ENCODE measurements at regions not wholly inside any gene's neighbourhood (a gene's known extent, or its start where the extent isn't known, plus 50 kb on each side); places are given as distances from the start of the nearest gene placed in this dataset.

DNA sequence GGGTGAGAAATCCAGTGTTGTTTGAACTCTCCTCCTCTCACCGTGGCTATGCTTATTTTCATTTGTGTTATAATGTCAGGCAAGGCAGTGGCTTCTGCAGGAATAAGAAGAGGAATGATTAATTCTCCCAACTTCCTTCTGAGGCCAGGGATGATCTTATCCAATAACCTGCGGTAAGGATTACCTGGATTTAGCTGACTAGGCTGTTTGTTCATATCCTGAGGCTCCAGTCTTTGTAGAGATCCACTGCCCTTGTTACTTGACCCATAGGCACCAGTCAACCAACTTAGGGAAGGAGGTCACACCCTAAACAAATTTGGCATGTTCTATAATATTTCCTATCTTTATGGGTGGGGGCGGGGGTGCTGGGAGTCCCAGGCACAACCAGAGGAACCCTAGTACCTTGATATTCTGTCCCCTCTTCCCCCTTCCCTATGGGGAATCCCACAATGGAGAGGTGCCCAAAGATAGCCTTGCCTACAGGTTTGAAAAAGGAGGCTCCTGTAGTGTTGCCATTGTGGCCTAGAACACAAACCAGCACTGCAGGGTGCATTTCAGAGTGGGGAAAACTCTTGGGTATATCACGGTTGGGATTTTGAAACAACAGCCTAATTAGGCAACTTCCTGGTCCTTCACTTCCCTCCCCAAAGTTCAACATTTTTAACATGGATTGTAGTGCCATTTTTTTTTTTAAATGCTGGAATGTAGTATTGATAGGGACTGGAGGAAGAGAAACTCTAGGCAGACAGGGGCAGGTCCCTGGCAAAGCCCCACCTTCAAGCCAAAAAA, 977.5 kb upstream of the SPRY2 start:
- intact Hi-C loops (cut with micrococcal nuclease): no loop called here
- Mint-ChIP-seq H3K4me1 (no peaks in the 10 kb centered on the region), H3K36me3 (no peaks in the 10 kb centered on the region), H3K4me3 (no peak overlapping the region), H3K27me3 (no peaks in the 10 kb centered on the region), H3K9me3 (peaks cover 0 to 13% (median 7%) of the 10 kb centered on the region in 8 donors), H3K27ac (no peak overlapping the region)
- H3K9me3 ChIP-seq (ENCODE audit: control insufficient read depth in 1 of 2, low read length in 2 of 2): no peaks in the 10 kb centered on the region
- ChIA-PET POLR2A (ENCODE audit: partially characterized antibody) (no interaction called here), CTCF (ENCODE audit: partially characterized antibody) (no interaction called here)
- H3K36me3 ChIP-seq (ENCODE audit: insufficient read depth, low read length): no peaks in the 10 kb centered on the region
- H3K4me1 ChIP-seq (ENCODE audit: insufficient read depth, low read length): no peaks in the 10 kb centered on the region
- no peak overlapping the region for H3K27ac ChIP-seq (ENCODE audit: low read depth, low read length)
- H3K4me3 ChIP-seq (ENCODE audit: low read length in 2 of 2): no peak overlapping the region
- no peak for DNase-seq
- no peaks in the 10 kb centered on the region for H3K27me3 ChIP-seq (ENCODE audit: insufficient read depth, low read length)

DNA sequence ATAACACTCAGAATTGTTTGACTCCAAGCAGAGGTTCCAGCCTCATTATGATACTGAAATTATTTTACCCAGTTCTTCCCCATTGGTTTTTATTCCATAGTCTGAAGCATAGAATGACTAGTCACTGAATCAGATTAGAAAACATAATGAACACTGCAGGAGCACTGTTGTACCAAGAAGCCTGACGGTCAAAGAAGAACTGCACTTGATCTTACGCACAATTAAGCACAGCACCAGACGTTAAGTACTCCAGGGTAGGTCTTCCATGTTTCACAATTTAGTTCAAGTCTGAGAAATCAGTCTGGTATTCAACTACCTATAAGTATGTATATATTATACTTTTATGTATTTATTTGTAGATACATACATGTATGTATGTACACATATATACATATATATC, 973.5 kb upstream of the SPRY2 start:
- H3K4me1 Mint-ChIP-seq: no peaks in the 10 kb centered on the region
- Histone ChIP-seq H3K36me3 (ENCODE audit: insufficient read depth, low read length) (no peaks in the 10 kb centered on the region), H3K4me1 (ENCODE audit: insufficient read depth, low read length) (no peaks in the 10 kb centered on the region), H3K27me3 (ENCODE audit: insufficient read depth, low read length) (no peaks in the 10 kb centered on the region), H3K9me3 (ENCODE audit: control insufficient read depth in 1 of 2, low read length in 2 of 2) (no peaks in the 10 kb centered on the region), H3K4me3 (ENCODE audit: low read length in 2 of 2) (no peak overlapping the region), H3K27ac (ENCODE audit: low read depth, low read length) (no peak overlapping the region)
- intact Hi-C loops (cut with micrococcal nuclease): no loop called here
- no peaks in the 10 kb centered on the region for H3K27me3 Mint-ChIP-seq
- no peak for DNase-seq
- no peak overlapping the region for H3K27ac Mint-ChIP-seq
- CTCF ChIA-PET (ENCODE audit: partially characterized antibody): no interaction called here
- POLR2A ChIA-PET (ENCODE audit: partially characterized antibody): no interaction called here
- no peak overlapping the region for H3K4me3 Mint-ChIP-seq
- peaks cover 0 to 8% (median 3%) of the 10 kb centered on the region in 8 donors for H3K9me3 Mint-ChIP-seq
- H3K36me3 Mint-ChIP-seq: no peaks in the 10 kb centered on the region

DNA sequence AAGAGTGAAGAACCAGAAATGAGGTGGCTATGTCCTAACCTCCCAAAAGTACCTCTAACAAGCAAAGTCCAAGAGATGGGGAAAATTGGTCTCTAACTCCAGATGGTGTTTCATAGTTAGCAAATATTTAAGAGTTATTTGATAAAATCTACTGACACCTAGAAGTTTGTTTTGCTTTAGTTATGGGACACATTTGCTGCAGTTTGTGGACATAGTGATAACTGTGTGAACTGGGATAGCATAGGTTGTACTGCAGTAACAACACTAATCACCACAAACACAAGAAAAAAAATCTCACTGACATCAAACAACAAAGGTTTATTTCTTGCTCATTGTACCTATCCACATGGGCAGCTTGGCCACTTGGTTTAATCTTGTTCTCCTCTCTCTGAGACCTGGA, 965.0 kb upstream of the SPRY2 start:
- Histone ChIP-seq H3K4me1 (ENCODE audit: insufficient read depth, low read length) (no peaks in the 10 kb centered on the region), H3K4me3 (ENCODE audit: low read length in 2 of 2) (no peak overlapping the region), H3K9me3 (ENCODE audit: control insufficient read depth in 1 of 2, low read length in 2 of 2) (no peaks in the 10 kb centered on the region), H3K27me3 (ENCODE audit: insufficient read depth, low read length) (no peaks in the 10 kb centered on the region), H3K27ac (ENCODE audit: low read depth, low read length) (no peak overlapping the region), H3K36me3 (ENCODE audit: insufficient read depth, low read length) (no peaks in the 10 kb centered on the region)
- intact Hi-C loops (cut with micrococcal nuclease): no loop called here
- Mint-ChIP-seq H3K4me3 (no peak overlapping the region), H3K27ac (no peak overlapping the region), H3K9me3 (peaks cover 0 to 7% (median 1%) of the 10 kb centered on the region in 8 donors), H3K27me3 (no peaks in the 10 kb centered on the region), H3K4me1 (no peaks in the 10 kb centered on the region), H3K36me3 (no peaks in the 10 kb centered on the region)
- ChIA-PET CTCF (ENCODE audit: partially characterized antibody) (no interaction called here), POLR2A (ENCODE audit: partially characterized antibody) (no interaction called here)
- no peak for DNase-seq

DNA sequence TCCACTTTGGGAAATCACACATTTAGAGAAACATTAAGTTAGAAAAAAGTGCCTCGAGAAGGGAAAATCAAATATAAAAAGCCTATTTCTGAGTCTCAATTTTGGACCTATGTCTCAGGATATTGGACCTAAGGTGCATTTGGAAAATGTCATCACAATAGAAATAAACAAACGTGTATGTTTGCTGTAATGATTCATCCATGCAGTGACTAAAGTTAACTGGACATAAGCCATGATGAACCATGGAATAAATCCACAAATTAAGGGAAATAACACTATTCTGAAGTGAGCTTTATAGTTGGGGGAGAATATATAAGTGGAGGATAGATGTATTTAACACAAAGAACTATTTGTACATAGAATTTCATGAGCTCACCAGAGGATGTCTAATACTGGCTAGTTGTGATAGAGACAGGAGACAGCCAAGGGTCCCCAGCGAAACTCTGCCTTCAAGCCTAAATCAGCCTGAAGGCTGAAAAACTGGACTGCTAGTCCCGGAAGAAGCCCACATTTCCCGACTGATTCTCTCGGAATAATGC, 963.3 kb upstream of the SPRY2 start:
- ChIA-PET POLR2A (ENCODE audit: partially characterized antibody) (no interaction called here), CTCF (ENCODE audit: partially characterized antibody) (no interaction called here)
- no peak overlapping the region for H3K4me3 ChIP-seq (ENCODE audit: low read length in 2 of 2)
- Mint-ChIP-seq H3K27me3 (no peaks in the 10 kb centered on the region), H3K4me3 (no peak overlapping the region), H3K36me3 (no peaks in the 10 kb centered on the region), H3K9me3 (peaks cover 0 to 7% (median 2%) of the 10 kb centered on the region in 8 donors), H3K4me1 (no peaks in the 10 kb centered on the region), H3K27ac (no peak overlapping the region)
- H3K4me1 ChIP-seq (ENCODE audit: insufficient read depth, low read length): no peaks in the 10 kb centered on the region
- DNase-seq: no peak
- no peaks in the 10 kb centered on the region for H3K36me3 ChIP-seq (ENCODE audit: insufficient read depth, low read length)
- H3K27me3 ChIP-seq (ENCODE audit: insufficient read depth, low read length): no peaks in the 10 kb centered on the region
- no peaks in the 10 kb centered on the region for H3K9me3 ChIP-seq (ENCODE audit: control insufficient read depth in 1 of 2, low read length in 2 of 2)
- intact Hi-C loops (cut with micrococcal nuclease): no loop called here
- no peak overlapping the region for H3K27ac ChIP-seq (ENCODE audit: low read depth, low read length)

DNA sequence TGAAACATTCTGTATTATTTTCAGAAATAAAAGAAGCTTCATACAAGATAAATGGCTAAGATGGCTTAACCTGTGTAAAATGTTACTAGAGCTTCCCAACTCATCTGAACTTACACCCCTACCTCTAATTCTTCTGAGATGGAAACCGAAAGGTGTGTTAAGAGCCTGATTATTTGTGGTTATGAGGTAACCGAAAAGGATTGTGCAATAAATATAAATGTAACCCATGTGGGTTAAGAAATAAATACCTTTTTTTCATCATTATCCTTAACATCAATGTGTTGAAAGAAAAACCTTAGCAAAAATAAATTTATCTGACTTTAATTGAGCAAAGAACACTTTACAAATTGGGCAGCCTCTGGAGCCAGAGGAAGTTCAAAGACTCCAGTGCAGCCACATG, 961.8 kb upstream of the SPRY2 start:
- Histone ChIP-seq H3K27me3 (ENCODE audit: insufficient read depth, low read length) (no peaks in the 10 kb centered on the region), H3K9me3 (ENCODE audit: control insufficient read depth in 1 of 2, low read length in 2 of 2) (no peaks in the 10 kb centered on the region), H3K4me1 (ENCODE audit: insufficient read depth, low read length) (no peaks in the 10 kb centered on the region), H3K4me3 (ENCODE audit: low read length in 2 of 2) (no peak overlapping the region), H3K36me3 (ENCODE audit: insufficient read depth, low read length) (no peaks in the 10 kb centered on the region), H3K27ac (ENCODE audit: low read depth, low read length) (no peak overlapping the region)
- no peak overlapping the region for H3K4me3 Mint-ChIP-seq
- H3K4me1 Mint-ChIP-seq: no peaks in the 10 kb centered on the region
- H3K9me3 Mint-ChIP-seq: peaks cover 0 to 7% (median 4%) of the 10 kb centered on the region in 8 donors
- CTCF ChIA-PET (ENCODE audit: partially characterized antibody): no interaction called here
- H3K27me3 Mint-ChIP-seq: no peaks in the 10 kb centered on the region
- POLR2A ChIA-PET (ENCODE audit: partially characterized antibody): no interaction called here
- no peak overlapping the region for H3K27ac Mint-ChIP-seq
- no peak for DNase-seq
- intact Hi-C loops (cut with micrococcal nuclease): no loop called here
- no peaks in the 10 kb centered on the region for H3K36me3 Mint-ChIP-seq

DNA sequence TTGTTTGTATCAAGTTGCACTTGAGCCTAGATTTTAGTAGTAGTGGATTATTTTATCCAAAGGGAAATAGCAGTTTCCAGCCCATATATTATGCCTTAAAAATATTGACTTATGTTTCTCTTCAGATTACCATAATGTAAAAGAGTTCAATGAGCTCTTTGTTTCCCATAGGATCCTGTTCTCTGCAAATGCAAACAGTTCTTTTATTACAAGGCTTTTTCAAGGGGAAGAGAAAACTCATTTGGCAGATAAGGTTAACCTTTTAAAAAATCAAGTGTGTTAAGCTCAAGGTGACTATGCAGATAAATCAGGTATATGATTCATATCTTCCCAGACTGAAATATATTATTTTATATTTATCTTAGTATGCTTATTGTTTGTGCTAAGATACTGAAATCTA, 961.2 kb upstream of the SPRY2 start:
- CTCF ChIA-PET (ENCODE audit: partially characterized antibody): no interaction called here
- intact Hi-C loops (cut with micrococcal nuclease): no loop called here
- Histone ChIP-seq H3K27ac (ENCODE audit: low read depth, low read length) (no peak overlapping the region), H3K4me1 (ENCODE audit: insufficient read depth, low read length) (no peaks in the 10 kb centered on the region), H3K9me3 (ENCODE audit: control insufficient read depth in 1 of 2, low read length in 2 of 2) (no peaks in the 10 kb centered on the region), H3K27me3 (ENCODE audit: insufficient read depth, low read length) (no peaks in the 10 kb centered on the region), H3K4me3 (ENCODE audit: low read length in 2 of 2) (no peak overlapping the region), H3K36me3 (ENCODE audit: insufficient read depth, low read length) (no peaks in the 10 kb centered on the region)
- DNase-seq: no peak
- POLR2A ChIA-PET (ENCODE audit: partially characterized antibody): no interaction called here
- H3K27ac Mint-ChIP-seq: no peak overlapping the region
- no peaks in the 10 kb centered on the region for H3K36me3 Mint-ChIP-seq
- no peaks in the 10 kb centered on the region for H3K4me1 Mint-ChIP-seq
- H3K4me3 Mint-ChIP-seq: no peak overlapping the region
- H3K27me3 Mint-ChIP-seq: no peaks in the 10 kb centered on the region
- H3K9me3 Mint-ChIP-seq: peaks cover 0 to 11% (median 4%) of the 10 kb centered on the region in 8 donors

DNA sequence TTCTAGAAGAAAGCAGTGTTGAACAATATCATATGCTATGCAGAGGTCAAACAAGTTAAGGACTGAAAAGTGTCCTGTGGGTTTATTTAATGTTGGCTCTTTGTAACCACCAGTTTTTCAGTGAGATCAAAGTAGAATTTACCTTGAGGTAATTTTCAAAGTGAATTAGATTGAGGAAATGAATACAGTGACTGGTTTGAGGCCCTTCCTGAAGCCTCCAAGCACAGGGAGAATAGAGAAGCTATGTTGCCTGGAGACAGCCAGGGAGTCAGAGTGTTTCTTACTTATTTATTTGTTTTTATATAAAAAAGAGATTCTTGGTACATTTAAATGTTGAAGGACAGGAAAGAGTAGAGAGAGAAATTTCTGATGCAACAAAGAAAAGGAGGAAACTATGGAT, 954.3 kb upstream of the SPRY2 start:
- Mint-ChIP-seq H3K4me3 (no peak overlapping the region), H3K36me3 (no peaks in the 10 kb centered on the region), H3K27me3 (no peaks in the 10 kb centered on the region), H3K27ac (no peak overlapping the region), H3K9me3 (peaks cover 0 to 14% (median 2%) of the 10 kb centered on the region in 8 donors), H3K4me1 (no peaks in the 10 kb centered on the region)
- intact Hi-C loops (cut with micrococcal nuclease): no loop called here
- no peaks in the 10 kb centered on the region for H3K27me3 ChIP-seq (ENCODE audit: insufficient read depth, low read length)
- no peak overlapping the region for H3K27ac ChIP-seq (ENCODE audit: low read depth, low read length)
- no peak for DNase-seq
- H3K36me3 ChIP-seq (ENCODE audit: insufficient read depth, low read length): no peaks in the 10 kb centered on the region
- H3K4me1 ChIP-seq (ENCODE audit: insufficient read depth, low read length): no peaks in the 10 kb centered on the region
- CTCF ChIA-PET (ENCODE audit: partially characterized antibody): no interaction called here
- POLR2A ChIA-PET (ENCODE audit: partially characterized antibody): no interaction called here
- no peak overlapping the region for H3K4me3 ChIP-seq (ENCODE audit: low read length in 2 of 2)
- no peaks in the 10 kb centered on the region for H3K9me3 ChIP-seq (ENCODE audit: control insufficient read depth in 1 of 2, low read length in 2 of 2)

Data from CD4-positive, alpha-beta memory T cell (primary cell).